ENCODE measurements at regions not wholly inside any gene's neighbourhood (a gene's known extent, or its start where the extent isn't known, plus 50 kb on each side); places are given as distances from the start of the nearest gene placed in this dataset.

- TF ChIP-seq REST (IDR thresholded peaks at IDR 0.05; ENCODE audit: low read depth, low read length): no peak
- no peak for TF ChIP-seq POLR2AphosphoS5 (IDR thresholded peaks at IDR 0.05; ENCODE audit: low read depth, low read length)
- TF ChIP-seq CTCF (IDR thresholded peaks at IDR 0.05): no peak
- TF ChIP-seq USF1 (IDR thresholded peaks at IDR 0.05; ENCODE audit: borderline replicate concordance, low read depth): no peak
- TF ChIP-seq TCF12 (IDR thresholded peaks at IDR 0.05): no peak
- TF ChIP-seq RCOR1 (IDR thresholded peaks at IDR 0.05; ENCODE audit: low read length): no peak
- TF ChIP-seq EZH2phosphoT487 (IDR thresholded peaks at IDR 0.05; ENCODE audit: borderline replicate concordance, low read depth): no peak
- TF ChIP-seq NFIC (IDR thresholded peaks at IDR 0.05; ENCODE audit: borderline replicate concordance): no peak
- TF ChIP-seq SMC3 (IDR thresholded peaks at IDR 0.05; ENCODE audit: low read depth, low read length): no peak
- no peak for TF ChIP-seq EP300 (IDR thresholded peaks at IDR 0.05; ENCODE audit: borderline replicate concordance in 1 of 2, low read depth in 1 of 2, low read length in 1 of 2)
Measured at GRCh38 chr5:135211083-135211790, 177.2 kb upstream of the PITX1 start.
